HEK293 (cell line): ENCODE measurements at regions not wholly inside any gene's neighbourhood (a gene's known extent, or its start where the extent isn't known, plus 50 kb on each side); places are given as distances from the start of the nearest gene placed in this dataset.

ENCODE experiments used
- CTCF ChIA-PET: fragments of 350-600 bp; formaldehyde crosslinking; extraction: SDS; loops from one replicate; lab custom pipeline; 2021; ENCODE audit warnings: antibody characterized with exemption; lab: Yijun Ruan, JAX
- POLR2A ChIA-PET: fragments of 300-600 bp; formaldehyde crosslinking; extraction: SDS; loops from one replicate; lab custom pipeline; 2020; ENCODE audit warnings: antibody characterized with exemption, inconsistent platforms; lab: Yijun Ruan, JAX
- H3K27ac ChIP-seq: fragments of 200-500 bp; sonication (Bioruptor generic); 2 replicates; pipeline ENCODE4 v1.5.1; 2014; ENCODE audit warnings: low read depth, low read length, control low read depth, inconsistent platforms; ENCODE audit errors: extremely low read depth
- H3K36me3 ChIP-seq, 2 experiments: fragments of 200-500 bp in 1 of 2; sonication (Bioruptor generic) in 1 of 2; 1 replicate in 1 of 2; 2 replicates in 1 of 2; pipeline ENCODE4 v1.5.1; 2014 to 2017; ENCODE audit warnings: inconsistent platforms in 2 of 2, low read length in 2 of 2; ENCODE audit not compliant: control insufficient read depth in 2 of 2, insufficient read depth in 1 of 2
- H3K4me1 ChIP-seq: fragments of 200-500 bp; sonication (Bioruptor generic); 2 replicates; pipeline ENCODE4 v1.5.1; 2014; ENCODE audit warnings: mild to moderate bottlenecking, low read length, inconsistent platforms; ENCODE audit not compliant: control insufficient read depth, insufficient read depth
- H3K4me3 ChIP-seq: 2 replicates; pipeline ENCODE4 v1.5.1; 2011; ENCODE audit warnings: low read depth, mild to moderate bottlenecking, control low read depth, low read length, moderate library complexity
- H3K9me3 ChIP-seq: fragments of 200-500 bp; sonication (Bioruptor generic); 2 replicates; pipeline ENCODE4 v1.5.1; 2014; ENCODE audit warnings: low read depth, low read length, inconsistent platforms; ENCODE audit not compliant: control insufficient read depth, insufficient read depth
- KLF8 ChIP-seq: fragments of 450-650 bp; formaldehyde crosslinking; IDR thresholded peaks from 2 replicates; pipeline ENCODE4 v1.5.1; 2016; ENCODE audit warnings: missing biosample characterization, missing genetic modification characterization
- MZF1 ChIP-seq: fragments of 450-650 bp; formaldehyde crosslinking; IDR thresholded peaks from 2 replicates; pipeline ENCODE4 v1.5.1; 2017; ENCODE audit warnings: missing biosample characterization, missing genetic modification characterization, borderline replicate concordance
- SETDB1 ChIP-seq: IDR thresholded peaks from one replicate; pipeline ENCODE4 v1.6.1; 2017; ENCODE audit warnings: mild to moderate bottlenecking, low read length, moderate library complexity, mixed read lengths; ENCODE audit not compliant: insufficient read length
- SP2 ChIP-seq: fragments of 450-650 bp; formaldehyde crosslinking; IDR thresholded peaks from 2 replicates; pipeline ENCODE4 v1.5.1; 2016; ENCODE audit warnings: missing biosample characterization, missing genetic modification characterization
- ZFP37 ChIP-seq: fragments of 450-650 bp; formaldehyde crosslinking; IDR thresholded peaks from 2 replicates; pipeline ENCODE4 v1.5.1; 2016; ENCODE audit warnings: missing biosample characterization, missing genetic modification characterization
- ZNF132 ChIP-seq: fragments of 450-650 bp; formaldehyde crosslinking; IDR thresholded peaks from 2 replicates; pipeline ENCODE4 v1.5.1; 2017; ENCODE audit warnings: missing biosample characterization, missing genetic modification characterization, borderline replicate concordance
- ZNF138 ChIP-seq: fragments of 450-650 bp; formaldehyde crosslinking; IDR thresholded peaks from 2 replicates; pipeline ENCODE4 v1.5.1; 2016; ENCODE audit warnings: missing biosample characterization, missing genetic modification characterization, borderline replicate concordance
- ZNF184 ChIP-seq: fragments of 450-650 bp; IDR thresholded peaks from 2 replicates; pipeline ENCODE4 v1.5.1; 2018; ENCODE audit warnings: missing biosample characterization, mild to moderate bottlenecking, missing genetic modification characterization
- ZNF292 ChIP-seq: fragments of 450-650 bp; formaldehyde crosslinking; IDR thresholded peaks from 2 replicates; pipeline ENCODE4 v1.5.1; 2016; ENCODE audit warnings: low read depth, missing biosample characterization, missing genetic modification characterization, borderline replicate concordance
- ZNF350 ChIP-seq: fragments of 450-650 bp; formaldehyde crosslinking; IDR thresholded peaks from 2 replicates; pipeline ENCODE4 v1.5.0; 2017; ENCODE audit warnings: missing biosample characterization, mild to moderate bottlenecking, missing genetic modification characterization
- ZNF623 ChIP-seq: fragments of 450-650 bp; formaldehyde crosslinking; IDR thresholded peaks from 2 replicates; pipeline ENCODE4 v1.5.1; 2016; ENCODE audit warnings: missing biosample characterization, missing genetic modification characterization
- ZNF660 ChIP-seq: fragments of 450-650 bp; IDR thresholded peaks from 2 replicates; pipeline ENCODE4 v1.5.1; 2018; ENCODE audit warnings: missing biosample characterization, mild to moderate bottlenecking, missing genetic modification characterization
- ZNF701 ChIP-seq: fragments of 450-650 bp; formaldehyde crosslinking; IDR thresholded peaks from 2 replicates; pipeline ENCODE4 v1.5.1; 2016; ENCODE audit warnings: missing biosample characterization, missing genetic modification characterization
- ZNF837 ChIP-seq: fragments of 450-650 bp; formaldehyde crosslinking; IDR thresholded peaks from 2 replicates; pipeline ENCODE4 v1.5.1; 2016; ENCODE audit warnings: missing biosample characterization, missing genetic modification characterization
- TF ChIP-seq, protein P1 (sequence below): fragments of 450-650 bp; formaldehyde crosslinking; IDR thresholded peaks from 2 replicates; pipeline ENCODE4 v1.5.1; 2016; ENCODE audit warnings: missing biosample characterization, missing genetic modification characterization
- TF ChIP-seq, protein P2 (sequence below): fragments of 450-650 bp; formaldehyde crosslinking; IDR thresholded peaks from 2 replicates; pipeline ENCODE4 v1.5.1; 2017; ENCODE audit warnings: missing biosample characterization, mild to moderate bottlenecking, missing genetic modification characterization, moderate library complexity
- TF ChIP-seq, protein P3 (sequence below): fragments of 450-650 bp; formaldehyde crosslinking; IDR thresholded peaks from 2 replicates; pipeline ENCODE4 v1.5.1; 2016; ENCODE audit warnings: missing biosample characterization, missing genetic modification characterization, borderline replicate concordance
- TF ChIP-seq, protein P4 (sequence below): fragments of 450-650 bp; formaldehyde crosslinking; IDR thresholded peaks from 2 replicates; pipeline ENCODE4 v1.5.1; 2016; ENCODE audit warnings: missing biosample characterization, missing genetic modification characterization
- TF ChIP-seq, protein P5 (sequence below): fragments of 450-650 bp; formaldehyde crosslinking; IDR thresholded peaks from 2 replicates; pipeline ENCODE4 v1.5.1; 2016; ENCODE audit warnings: missing biosample characterization, missing genetic modification characterization

DNA sequence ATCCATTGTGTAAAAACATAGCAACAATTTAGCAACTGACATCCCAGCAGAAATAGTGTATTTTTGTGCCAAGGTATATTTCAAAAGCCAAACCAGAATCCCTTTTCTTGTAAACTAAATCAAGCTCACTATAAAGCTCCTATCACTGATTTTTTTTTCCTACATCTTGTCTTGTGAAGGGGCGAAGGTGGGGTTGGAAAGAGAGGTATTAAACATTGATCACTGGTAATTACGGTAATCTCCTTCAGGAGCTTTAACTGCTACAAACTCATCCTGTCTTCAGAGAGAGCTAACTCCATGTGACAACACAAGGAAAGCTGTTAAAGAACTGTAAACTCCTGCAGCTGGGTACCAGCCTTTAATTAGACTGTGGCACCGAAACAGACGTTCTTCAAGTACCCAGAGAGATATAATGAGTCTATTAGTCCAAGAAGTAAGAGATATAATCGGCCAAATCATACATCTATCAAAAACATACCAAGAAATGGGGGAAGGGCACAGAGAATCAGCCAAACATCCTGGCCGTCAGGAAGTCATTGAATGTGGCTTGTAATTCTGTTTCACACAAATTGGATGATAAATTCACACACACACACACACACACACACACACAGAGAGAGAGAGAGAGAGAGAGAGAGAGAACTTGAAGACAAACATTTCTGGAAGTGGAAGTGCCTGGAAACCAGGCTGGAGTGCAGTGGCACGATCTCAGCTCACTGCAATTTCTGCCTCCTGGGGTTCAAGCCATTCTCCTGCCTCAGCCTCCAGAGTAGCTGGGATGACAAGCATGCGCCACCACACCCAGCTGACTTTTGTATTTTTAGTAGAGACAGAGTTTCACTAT is 111.9 kb upstream of the PPARGC1A start (continued):
- no peak for TF ChIP-seq ZNF184 (tag by site-specific recombination)

DNA sequence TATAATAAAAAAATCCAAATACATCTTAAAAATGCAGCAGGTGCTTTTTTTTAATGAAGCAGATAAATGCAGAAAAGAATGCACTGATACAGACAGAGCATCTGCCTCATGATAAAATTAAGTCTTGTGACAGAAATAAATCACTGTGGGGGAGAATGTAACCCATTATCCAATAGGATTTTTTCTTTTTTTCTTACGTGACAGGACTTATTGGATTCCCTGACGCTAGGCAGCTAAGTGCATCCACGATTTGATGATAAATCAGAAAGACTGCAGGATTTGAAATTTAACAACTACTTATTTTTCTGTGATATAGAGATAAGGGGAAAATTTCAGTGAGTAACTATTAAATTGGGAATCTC is 110.6 kb upstream of the PPARGC1A start:
- ChIA-PET POLR2A (no interaction called here), CTCF (no interaction called here)
- H3K4me3 ChIP-seq, result no peak overlapping the region

DNA sequence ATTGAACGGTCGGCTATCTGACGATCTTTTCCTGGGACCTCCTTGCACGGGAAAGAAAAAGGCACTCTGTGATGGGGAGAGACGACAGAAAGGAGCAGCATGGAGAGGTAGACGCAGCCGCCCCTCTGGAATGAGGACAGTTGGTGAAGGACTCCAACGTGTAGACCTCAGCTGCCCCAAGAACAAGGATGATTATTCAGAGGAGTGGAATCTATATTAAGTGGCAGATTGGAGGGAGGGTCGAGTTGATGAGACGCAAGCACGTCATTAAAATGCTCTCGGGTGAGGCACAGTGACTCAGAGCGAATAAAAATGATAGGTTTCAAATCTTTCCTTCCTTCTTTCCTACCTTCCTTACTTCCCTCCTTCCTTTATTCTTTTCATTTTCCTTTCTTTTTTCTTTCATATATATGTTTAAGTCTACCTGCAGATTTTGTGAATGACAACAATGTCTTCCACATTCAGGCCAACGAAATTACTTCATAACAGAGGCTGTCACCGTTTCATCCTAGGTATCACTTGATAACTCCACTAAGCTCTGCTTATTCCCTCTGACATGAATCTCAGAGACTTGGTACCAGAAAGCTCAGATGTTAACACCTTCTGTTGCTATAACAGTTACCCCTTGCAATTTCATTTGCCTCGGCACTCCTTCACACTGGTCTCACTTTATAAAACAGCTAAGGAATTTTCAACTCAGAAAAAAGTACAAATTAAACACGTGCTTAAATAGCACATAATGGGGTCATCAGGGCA is 110.0 kb upstream of the PPARGC1A start:
- H3K4me3 ChIP-seq, result no peak overlapping the region
- no peaks in the 10 kb centered on the region for H3K4me1 ChIP-seq
- ChIA-PET POLR2A (no interaction called here), CTCF (interaction anchor here (0.8 to 1.1 kb wide), 2 partner anchors 33 to 80 kb away, joined by 3 to 4 read pairs; no protein-coding TSS in a partner anchor)
- TF ChIP-seq, protein P1, sequence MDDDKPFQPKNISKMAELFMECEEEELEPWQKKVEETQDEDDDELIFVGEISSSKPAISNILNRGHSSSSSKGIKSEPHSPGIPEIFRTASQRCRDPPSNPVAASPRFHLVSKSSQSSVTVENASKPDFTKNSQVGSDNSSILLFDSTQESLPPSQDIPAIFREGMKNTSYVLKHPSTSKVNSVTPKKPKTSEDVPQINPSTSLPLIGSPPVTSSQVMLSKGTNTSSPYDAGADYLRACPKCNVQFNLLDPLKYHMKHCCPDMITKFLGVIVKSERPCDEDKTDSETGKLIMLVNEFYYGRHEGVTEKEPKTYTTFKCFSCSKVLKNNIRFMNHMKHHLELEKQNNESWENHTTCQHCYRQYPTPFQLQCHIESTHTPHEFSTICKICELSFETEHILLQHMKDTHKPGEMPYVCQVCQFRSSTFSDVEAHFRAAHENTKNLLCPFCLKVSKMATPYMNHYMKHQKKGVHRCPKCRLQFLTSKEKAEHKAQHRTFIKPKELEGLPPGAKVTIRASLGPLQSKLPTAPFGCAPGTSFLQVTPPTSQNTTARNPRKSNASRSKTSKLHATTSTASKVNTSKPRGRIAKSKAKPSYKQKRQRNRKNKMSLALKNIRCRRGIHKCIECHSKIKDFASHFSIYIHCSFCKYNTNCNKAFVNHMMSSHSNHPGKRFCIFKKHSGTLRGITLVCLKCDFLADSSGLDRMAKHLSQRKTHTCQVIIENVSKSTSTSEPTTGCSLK, result no peak
- TF ChIP-seq, protein P2, sequence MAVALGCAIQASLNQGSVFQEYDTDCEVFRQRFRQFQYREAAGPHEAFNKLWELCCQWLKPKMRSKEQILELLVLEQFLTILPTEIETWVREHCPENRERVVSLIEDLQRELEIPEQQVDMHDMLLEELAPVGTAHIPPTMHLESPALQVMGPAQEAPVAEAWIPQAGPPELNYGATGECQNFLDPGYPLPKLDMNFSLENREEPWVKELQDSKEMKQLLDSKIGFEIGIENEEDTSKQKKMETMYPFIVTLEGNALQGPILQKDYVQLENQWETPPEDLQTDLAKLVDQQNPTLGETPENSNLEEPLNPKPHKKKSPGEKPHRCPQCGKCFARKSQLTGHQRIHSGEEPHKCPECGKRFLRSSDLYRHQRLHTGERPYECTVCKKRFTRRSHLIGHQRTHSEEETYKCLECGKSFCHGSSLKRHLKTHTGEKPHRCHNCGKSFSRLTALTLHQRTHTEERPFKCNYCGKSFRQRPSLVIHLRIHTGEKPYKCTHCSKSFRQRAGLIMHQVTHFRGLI (tag by site-specific recombination), result no peak
- TF ChIP-seq ZNF623 (no peak), ZNF292 (tag by site-specific recombination) (no peak), ZFP37 (tag by site-specific recombination) (no peak), ZNF132 (tag by site-specific recombination) (no peak), ZNF138 (tag by site-specific recombination) (no peak), ZNF701 (tag by site-specific recombination) (no peak), SETDB1 (no peak), ZNF837 (tag by site-specific recombination) (no peak), ZNF350 (tag by site-specific recombination) (no peak), ZNF660 (tag by site-specific recombination) (no peak), MZF1 (tag by site-specific recombination) (no peak), SP2 (tag by site-specific recombination) (no peak)
- TF ChIP-seq, protein P3, sequence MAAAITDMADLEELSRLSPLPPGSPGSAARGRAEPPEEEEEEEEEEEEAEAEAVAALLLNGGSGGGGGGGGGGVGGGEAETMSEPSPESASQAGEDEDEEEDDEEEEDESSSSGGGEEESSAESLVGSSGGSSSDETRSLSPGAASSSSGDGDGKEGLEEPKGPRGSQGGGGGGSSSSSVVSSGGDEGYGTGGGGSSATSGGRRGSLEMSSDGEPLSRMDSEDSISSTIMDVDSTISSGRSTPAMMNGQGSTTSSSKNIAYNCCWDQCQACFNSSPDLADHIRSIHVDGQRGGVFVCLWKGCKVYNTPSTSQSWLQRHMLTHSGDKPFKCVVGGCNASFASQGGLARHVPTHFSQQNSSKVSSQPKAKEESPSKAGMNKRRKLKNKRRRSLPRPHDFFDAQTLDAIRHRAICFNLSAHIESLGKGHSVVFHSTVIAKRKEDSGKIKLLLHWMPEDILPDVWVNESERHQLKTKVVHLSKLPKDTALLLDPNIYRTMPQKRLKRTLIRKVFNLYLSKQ, result no peak
- TF ChIP-seq, protein P4, sequence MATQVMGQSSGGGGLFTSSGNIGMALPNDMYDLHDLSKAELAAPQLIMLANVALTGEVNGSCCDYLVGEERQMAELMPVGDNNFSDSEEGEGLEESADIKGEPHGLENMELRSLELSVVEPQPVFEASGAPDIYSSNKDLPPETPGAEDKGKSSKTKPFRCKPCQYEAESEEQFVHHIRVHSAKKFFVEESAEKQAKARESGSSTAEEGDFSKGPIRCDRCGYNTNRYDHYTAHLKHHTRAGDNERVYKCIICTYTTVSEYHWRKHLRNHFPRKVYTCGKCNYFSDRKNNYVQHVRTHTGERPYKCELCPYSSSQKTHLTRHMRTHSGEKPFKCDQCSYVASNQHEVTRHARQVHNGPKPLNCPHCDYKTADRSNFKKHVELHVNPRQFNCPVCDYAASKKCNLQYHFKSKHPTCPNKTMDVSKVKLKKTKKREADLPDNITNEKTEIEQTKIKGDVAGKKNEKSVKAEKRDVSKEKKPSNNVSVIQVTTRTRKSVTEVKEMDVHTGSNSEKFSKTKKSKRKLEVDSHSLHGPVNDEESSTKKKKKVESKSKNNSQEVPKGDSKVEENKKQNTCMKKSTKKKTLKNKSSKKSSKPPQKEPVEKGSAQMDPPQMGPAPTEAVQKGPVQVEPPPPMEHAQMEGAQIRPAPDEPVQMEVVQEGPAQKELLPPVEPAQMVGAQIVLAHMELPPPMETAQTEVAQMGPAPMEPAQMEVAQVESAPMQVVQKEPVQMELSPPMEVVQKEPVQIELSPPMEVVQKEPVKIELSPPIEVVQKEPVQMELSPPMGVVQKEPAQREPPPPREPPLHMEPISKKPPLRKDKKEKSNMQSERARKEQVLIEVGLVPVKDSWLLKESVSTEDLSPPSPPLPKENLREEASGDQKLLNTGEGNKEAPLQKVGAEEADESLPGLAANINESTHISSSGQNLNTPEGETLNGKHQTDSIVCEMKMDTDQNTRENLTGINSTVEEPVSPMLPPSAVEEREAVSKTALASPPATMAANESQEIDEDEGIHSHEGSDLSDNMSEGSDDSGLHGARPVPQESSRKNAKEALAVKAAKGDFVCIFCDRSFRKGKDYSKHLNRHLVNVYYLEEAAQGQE (tag by site-specific recombination), result no peak
- TF ChIP-seq, protein P5, sequence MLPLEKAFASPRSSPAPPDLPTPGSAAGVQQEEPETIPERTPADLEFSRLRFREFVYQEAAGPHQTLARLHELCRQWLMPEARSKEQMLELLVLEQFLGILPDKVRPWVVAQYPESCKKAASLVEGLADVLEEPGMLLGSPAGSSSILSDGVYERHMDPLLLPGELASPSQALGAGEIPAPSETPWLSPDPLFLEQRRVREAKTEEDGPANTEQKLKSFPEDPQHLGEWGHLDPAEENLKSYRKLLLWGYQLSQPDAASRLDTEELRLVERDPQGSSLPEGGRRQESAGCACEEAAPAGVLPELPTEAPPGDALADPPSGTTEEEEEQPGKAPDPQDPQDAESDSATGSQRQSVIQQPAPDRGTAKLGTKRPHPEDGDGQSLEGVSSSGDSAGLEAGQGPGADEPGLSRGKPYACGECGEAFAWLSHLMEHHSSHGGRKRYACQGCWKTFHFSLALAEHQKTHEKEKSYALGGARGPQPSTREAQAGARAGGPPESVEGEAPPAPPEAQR, result no peak
- no peaks in the 10 kb centered on the region for H3K9me3 ChIP-seq
- no peak overlapping the region for H3K27ac ChIP-seq
- no peaks in the 10 kb centered on the region for H3K36me3 ChIP-seq

More for the DNA sequence above, 110.6 kb upstream of the PPARGC1A start:
- H3K9me3 ChIP-seq, result no peaks in the 10 kb centered on the region
- no peak overlapping the region for H3K27ac ChIP-seq
- TF ChIP-seq KLF8 (tag by site-specific recombination), result no peak
- no peaks in the 10 kb centered on the region for H3K4me1 ChIP-seq
- no peaks in the 10 kb centered on the region for H3K36me3 ChIP-seq
